HCT116 (cell line): ENCODE measurements at regions not wholly inside any gene's neighbourhood (a gene's known extent, or its start where the extent isn't known, plus 50 kb on each side); places are given as distances from the start of the nearest gene placed in this dataset.

ENCODE experiments used
- ATAC-seq: fragments of 200-7000 bp; cut with Tn5 transposase; 2 replicates; pipeline ENCODE4 v1.9.1; 2020; ENCODE audit warnings: mild to moderate bottlenecking, moderate library complexity
- BruUV-seq: library from RNA; stranded (reverse); fragments of 400-500 nt; replicated peaks from 2 replicates; lab custom pipeline; 2021; lab: Mats Ljungman, UMichigan
- CTCF ChIA-PET: fragments of 300-600 bp; sonication (Branson Sonifier 250); formaldehyde crosslinking; loops from one replicate; lab custom pipeline; 2021; ENCODE audit warnings: antibody characterized with exemption; lab: Charles Lee
- POLR2A ChIA-PET: fragments of 300-600, 350-600 bp; sonication (Branson Sonifier 250); formaldehyde crosslinking; loops from one replicate; lab custom pipeline; 2021; ENCODE audit warnings: antibody characterized with exemption; lab: Charles Lee
- RAD21 ChIA-PET, 2 experiments: fragments of 300-600 bp; sonication (Branson Sonifier 250); formaldehyde crosslinking; loops; one replicate each; lab custom pipeline; 2023; ENCODE audit warnings: low total read pairs in 2 of 2; ENCODE audit not compliant: uncharacterized antibody in 2 of 2, unreplicated experiment in 2 of 2, low non-redundant PET in 1 of 2; lab: Charles Lee
- DNase-seq: peaks from one replicate; pipeline ENCODE4 v3.0.0-alpha.2; 2010; ENCODE audit warnings: low read depth, low spot score
- H2AFZ ChIP-seq: fragments of 200-600 bp; shearing (Covaris generic), sonication (generic); 2 replicates; pipeline ENCODE4 v1.6.1; 2017; ENCODE audit warnings: low read depth, mixed run types, mixed read lengths, antibody characterized with exemption, low read length; ENCODE audit not compliant: poor library complexity, severe bottlenecking
- H3K27ac ChIP-seq: 2 replicates; pipeline ENCODE4 v1.5.1; 2012; ENCODE audit warnings: low read depth, low read length
- H3K27me3 ChIP-seq: fragments of 200-600 bp; sonication (generic); 2 replicates; pipeline ENCODE4 v1.6.1; 2016; ENCODE audit warnings: mixed run types, low read length, mixed read lengths; ENCODE audit not compliant: insufficient read depth
- H3K36me3 ChIP-seq, 2 experiments: fragments of 200-500 bp in 1 of 2; fragments of 200-600 bp in 1 of 2; sonication (Bioruptor generic) in 1 of 2; sonication (generic) in 1 of 2; 2 replicates each; pipeline versions ENCODE4 v1.5.1 to v1.6.1; 2014 to 2016; ENCODE audit warnings: low read length in 2 of 2, inconsistent platforms in 1 of 2, mixed read lengths in 1 of 2, mixed run types in 1 of 2; ENCODE audit not compliant: insufficient read depth in 2 of 2, control insufficient read depth in 1 of 2
- H3K4me1 ChIP-seq, 2 experiments: fragments of 200-600 bp in 1 of 2; sonication (generic) in 1 of 2; 2 replicates each; pipeline versions ENCODE4 v1.5.1 to v1.6.1; 2012 to 2017; ENCODE audit warnings: low read length in 2 of 2, inconsistent platforms in 1 of 2, mild to moderate bottlenecking in 1 of 2, mixed read lengths in 1 of 2, mixed run types in 1 of 2, moderate library complexity in 1 of 2; ENCODE audit not compliant: insufficient read depth in 2 of 2, control insufficient read depth in 1 of 2
- H3K4me2 ChIP-seq: fragments of 200-600 bp; sonication (generic); 2 replicates; pipeline ENCODE4 v1.6.1; 2017; ENCODE audit warnings: mixed run types, low read length, mixed read lengths
- H3K4me3 ChIP-seq, 2 experiments: fragments of 200-600 bp in 1 of 2; sonication (generic) in 1 of 2; replicated peaks in 1 of 2; 2 replicates each; pipeline ENCODE4 v1.5.1; 2011 to 2016; ENCODE audit warnings: low read length in 2 of 2, control low read depth in 1 of 2, low read depth in 1 of 2, mild to moderate bottlenecking in 1 of 2, mixed read lengths in 1 of 2, mixed run types in 1 of 2
- H3K79me2 ChIP-seq: fragments of 200-600 bp; sonication (generic); 2 replicates; pipeline ENCODE4 v1.6.1; 2017; ENCODE audit warnings: mild to moderate bottlenecking, mixed run types, low read length, moderate library complexity, mixed read lengths; ENCODE audit not compliant: insufficient read depth
- H3K9ac ChIP-seq: fragments of 200-600 bp; sonication (generic); 2 replicates; pipeline ENCODE4 v1.6.1; 2016; ENCODE audit warnings: low read length, mixed read lengths
- H3K9me2 ChIP-seq: fragments of 200-600 bp; sonication (generic), shearing (Covaris generic); 2 replicates; pipeline ENCODE4 v1.6.1; 2017; ENCODE audit warnings: mixed run types, mild to moderate bottlenecking, moderate library complexity; ENCODE audit not compliant: insufficient read depth
- H3K9me3 ChIP-seq, 2 experiments: fragments of 200-500 bp in 1 of 2; fragments of 200-600 bp in 1 of 2; sonication (Bioruptor generic) in 1 of 2; sonication (generic) in 1 of 2; 2 replicates each; pipeline ENCODE4 v1.6.1; 2014 to 2017; ENCODE audit warnings: low read length in 2 of 2, mixed read lengths in 2 of 2, inconsistent platforms in 1 of 2, low read depth in 1 of 2, mild to moderate bottlenecking in 1 of 2, mixed run types in 1 of 2, moderate library complexity in 1 of 2; ENCODE audit not compliant: control insufficient read depth in 1 of 2, insufficient read depth in 1 of 2
- H4K20me1 ChIP-seq: fragments of 200-600 bp; sonication (generic), shearing (Covaris generic); 2 replicates; pipeline ENCODE4 v1.6.1; 2017; ENCODE audit warnings: mixed run types, mild to moderate bottlenecking, moderate library complexity; ENCODE audit not compliant: insufficient read depth
- EGR1 ChIP-seq: IDR thresholded peaks from 2 replicates; pipeline ENCODE4 v1.6.1; 2012; ENCODE audit warnings: low read depth
- ELF1 ChIP-seq: IDR thresholded peaks from 2 replicates; pipeline ENCODE4 v1.6.1; 2012; ENCODE audit warnings: low read depth, borderline replicate concordance
- FOSL1 ChIP-seq: IDR thresholded peaks from 2 replicates; pipeline ENCODE4 v1.6.1; 2012; ENCODE audit warnings: low read depth
- RAD21 ChIP-seq: IDR thresholded peaks from 2 replicates; pipeline ENCODE4 v1.6.1; 2012; ENCODE audit warnings: low read depth, mild to moderate bottlenecking
- SIN3A ChIP-seq: IDR thresholded peaks from 2 replicates; pipeline ENCODE4 v1.6.1; 2012; ENCODE audit warnings: low read depth
- SRF ChIP-seq: IDR thresholded peaks from 2 replicates; pipeline ENCODE4 v1.6.1; 2012; ENCODE audit warnings: low read depth
- ZFX ChIP-seq: fragments of 450-650 bp; IDR thresholded peaks from 2 replicates; pipeline ENCODE4 v1.6.1; 2017
- intact Hi-C: fragments of 100-400 bp; cut with micrococcal nuclease; formaldehyde crosslinking; loops from 2 replicates; pipeline ENCODE4 v1.10.0; 2022
- TF ChIP-seq, protein P1 (sequence below): IDR thresholded peaks from 2 replicates; pipeline ENCODE4 v1.6.1; 2011; ENCODE audit warnings: mild to moderate bottlenecking, low read length, moderate library complexity; ENCODE audit not compliant: insufficient replicate concordance; ENCODE audit errors: extremely low read depth

DNA sequence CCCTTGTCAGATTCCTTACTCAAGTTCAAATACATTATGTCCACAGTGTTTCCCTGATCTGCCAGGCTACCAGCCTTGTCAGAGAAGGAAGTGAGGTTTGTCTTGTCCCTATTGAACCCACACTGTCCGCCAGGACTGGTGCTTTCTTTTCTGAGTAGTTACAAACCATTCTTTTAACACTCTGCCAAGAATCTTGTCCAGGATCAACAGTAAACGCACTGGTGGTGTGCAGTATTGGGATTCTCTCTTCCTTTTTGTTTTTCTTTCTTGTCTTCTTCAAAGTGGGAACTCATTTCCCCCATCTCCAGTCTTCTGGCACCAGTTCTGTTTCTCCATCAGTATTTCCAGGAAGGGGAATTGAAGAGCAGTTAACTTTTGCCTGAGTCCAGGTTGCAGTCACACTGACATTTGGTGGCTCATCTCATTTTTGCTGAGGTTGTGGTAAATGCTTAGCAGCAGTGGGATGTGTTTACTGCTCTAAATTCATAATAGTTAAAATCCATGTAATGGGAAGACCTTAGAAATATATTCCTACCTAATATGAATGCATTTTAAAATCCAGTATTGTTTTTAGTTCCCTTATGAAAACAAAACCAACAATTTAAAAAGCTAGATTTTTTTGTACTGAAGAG lies 295.3 kb downstream of the PRL start:
- Histone ChIP-seq H3K79me2 (no peaks in the 10 kb centered on the region), H3K27me3 (no peaks in the 10 kb centered on the region), H3K9ac (no peak overlapping the region), H3K9me3 (no peaks in the 10 kb centered on the region), H4K20me1 (no peaks in the 10 kb centered on the region), H3K4me3 (no peak overlapping the region), H2AFZ (no peak overlapping the region), H3K4me1 (no peaks in the 10 kb centered on the region), H3K27ac (no peak overlapping the region), H3K9me2 (no peaks in the 10 kb centered on the region), H3K4me2 (no peak overlapping the region), H3K36me3 (no peaks in the 10 kb centered on the region)
- ATAC-seq = no peak
- no peak for DNase-seq
- ChIA-PET RAD21 (no interaction called here), CTCF (no interaction called here), POLR2A (no interaction called here)
- no TSS peak for BruUV-seq
- no peak for TF ChIP-seq RAD21
- TF ChIP-seq EGR1 = no peak
- TF ChIP-seq SIN3A = no peak
- no peak for TF ChIP-seq SRF
- no peak for TF ChIP-seq FOSL1
- intact Hi-C loops = no loop called here

DNA sequence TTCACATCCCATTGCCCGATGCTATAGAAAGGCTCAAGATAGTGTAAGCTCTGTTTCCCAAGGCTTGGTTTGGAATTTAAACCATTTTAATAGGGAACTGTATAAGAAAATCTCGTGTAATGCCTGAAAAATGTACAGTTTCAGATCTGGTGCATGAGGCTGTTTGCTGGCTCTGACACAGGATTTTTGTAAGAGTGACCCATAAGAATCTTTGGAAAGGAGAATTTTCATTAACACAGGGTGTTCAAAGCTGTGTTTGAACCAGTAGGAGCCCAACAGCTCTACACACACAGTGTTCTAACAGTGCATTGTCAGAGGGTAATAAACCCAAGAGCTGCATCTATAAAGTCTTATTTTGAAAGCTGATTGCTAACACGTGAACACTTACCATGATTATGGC lies 293.5 kb downstream of the PRL start:
- intact Hi-C loops = no loop called here
- DNase-seq = no peak
- H3K27me3 ChIP-seq = no peaks in the 10 kb centered on the region
- H3K9ac ChIP-seq = no peak overlapping the region
- H4K20me1 ChIP-seq = no peaks in the 10 kb centered on the region
- H3K9me3 ChIP-seq = no peaks in the 10 kb centered on the region
- H3K36me3 ChIP-seq = no peaks in the 10 kb centered on the region
- H3K4me1 ChIP-seq = no peaks in the 10 kb centered on the region
- no peak overlapping the region for H3K27ac ChIP-seq
- TF ChIP-seq, protein P1, sequence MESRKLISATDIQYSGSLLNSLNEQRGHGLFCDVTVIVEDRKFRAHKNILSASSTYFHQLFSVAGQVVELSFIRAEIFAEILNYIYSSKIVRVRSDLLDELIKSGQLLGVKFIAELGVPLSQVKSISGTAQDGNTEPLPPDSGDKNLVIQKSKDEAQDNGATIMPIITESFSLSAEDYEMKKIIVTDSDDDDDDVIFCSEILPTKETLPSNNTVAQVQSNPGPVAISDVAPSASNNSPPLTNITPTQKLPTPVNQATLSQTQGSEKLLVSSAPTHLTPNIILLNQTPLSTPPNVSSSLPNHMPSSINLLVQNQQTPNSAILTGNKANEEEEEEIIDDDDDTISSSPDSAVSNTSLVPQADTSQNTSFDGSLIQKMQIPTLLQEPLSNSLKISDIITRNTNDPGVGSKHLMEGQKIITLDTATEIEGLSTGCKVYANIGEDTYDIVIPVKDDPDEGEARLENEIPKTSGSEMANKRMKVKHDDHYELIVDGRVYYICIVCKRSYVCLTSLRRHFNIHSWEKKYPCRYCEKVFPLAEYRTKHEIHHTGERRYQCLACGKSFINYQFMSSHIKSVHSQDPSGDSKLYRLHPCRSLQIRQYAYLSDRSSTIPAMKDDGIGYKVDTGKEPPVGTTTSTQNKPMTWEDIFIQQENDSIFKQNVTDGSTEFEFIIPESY = no peak
- no peak for TF ChIP-seq SIN3A
- no peak for TF ChIP-seq ZFX
- TF ChIP-seq ELF1 = no peak
- H3K4me3 ChIP-seq = no peak overlapping the region
- ATAC-seq = no peak
- H2AFZ ChIP-seq = no peak overlapping the region
- ChIA-PET CTCF (no interaction called here), POLR2A (interaction anchor here (1.5 kb wide), 1 partner anchor 410 kb away, joined by 3 read pairs; no protein-coding TSS in a partner anchor), RAD21 (no interaction called here)
- H3K9me2 ChIP-seq = no peaks in the 10 kb centered on the region
- H3K4me2 ChIP-seq = no peak overlapping the region
- BruUV-seq = no TSS peak
- no peaks in the 10 kb centered on the region for H3K79me2 ChIP-seq
